GF-D8 (cell line): ENCODE measurements at regions not wholly inside any gene's neighbourhood (a gene's known extent, or its start where the extent isn't known, plus 50 kb on each side); places are given as distances from the start of the nearest gene placed in this dataset.
A peak's percentile ranks its signal among the peaks of the same experiment; 100 is the strongest.
"Not testable (repeated sequence)": the region's sequence is repeated elsewhere in the genome, so short reads cannot be mapped to it uniquely, and the experiment has no call there.

Experiments used
- DNase-seq: peaks from one replicate; lab custom pipeline; 2025; lab: John Stamatoyannopoulos, UW

DNA sequence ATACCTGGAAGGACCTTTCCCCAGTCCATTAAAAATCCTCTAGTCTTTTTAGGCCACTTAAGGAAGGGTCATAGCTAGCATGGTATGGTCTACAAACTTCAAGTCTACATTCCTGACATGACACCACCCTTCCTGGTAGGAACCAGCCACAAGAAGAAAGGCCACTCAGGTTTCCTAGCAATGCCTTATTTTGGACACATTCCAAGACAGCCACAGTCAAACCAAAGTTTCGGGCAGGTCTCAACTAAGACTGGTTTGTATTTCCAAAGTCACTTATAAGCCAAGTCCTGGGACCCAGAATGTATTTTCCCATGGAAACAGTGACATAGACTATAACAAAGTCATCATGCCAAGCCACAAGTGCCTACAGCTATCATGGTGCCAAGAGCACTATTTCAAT, 50.6 kb upstream of the SLC44A3 start:
- no peak for DNase-seq

DNA sequence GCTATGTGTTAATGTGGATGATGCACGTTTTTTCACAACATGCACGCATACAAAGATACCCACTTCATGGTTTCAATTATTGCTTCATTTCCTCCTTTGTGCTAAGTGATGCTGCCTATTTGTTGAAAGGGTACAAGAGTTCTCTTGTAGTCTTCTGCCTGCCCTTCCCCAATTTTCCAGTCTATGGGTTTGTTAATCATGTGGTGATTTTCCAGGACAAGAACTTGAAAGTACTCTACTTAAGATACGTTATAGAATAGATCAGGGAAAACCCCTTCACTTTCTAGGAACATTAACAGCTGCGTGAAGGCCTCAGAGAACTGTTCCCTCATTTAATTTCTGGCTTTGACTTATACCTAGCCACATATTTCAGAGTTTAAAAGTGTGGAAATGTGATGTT, 52.1 kb upstream of the SLC44A3 start:
- no peak for DNase-seq

DNA sequence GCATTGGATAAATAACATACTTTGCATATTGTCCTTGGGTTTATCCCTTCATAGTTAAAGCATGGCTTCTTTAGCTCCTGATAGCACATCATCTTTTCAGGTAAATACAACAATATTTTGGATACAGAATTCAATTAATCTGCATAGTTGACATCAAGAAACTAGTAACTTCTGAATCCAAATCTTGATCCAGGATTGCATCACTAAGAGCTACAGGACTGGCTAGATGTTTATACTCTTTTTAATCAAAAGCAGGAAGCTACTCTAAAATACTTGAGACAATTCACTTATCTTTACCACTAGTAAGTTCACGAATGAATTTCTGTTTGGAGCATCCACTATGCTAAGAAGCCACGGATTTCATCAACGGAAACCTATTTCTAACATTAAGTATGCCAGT, 54.2 kb upstream of the SLC44A3 start:
- DNase-seq = no peak

DNA sequence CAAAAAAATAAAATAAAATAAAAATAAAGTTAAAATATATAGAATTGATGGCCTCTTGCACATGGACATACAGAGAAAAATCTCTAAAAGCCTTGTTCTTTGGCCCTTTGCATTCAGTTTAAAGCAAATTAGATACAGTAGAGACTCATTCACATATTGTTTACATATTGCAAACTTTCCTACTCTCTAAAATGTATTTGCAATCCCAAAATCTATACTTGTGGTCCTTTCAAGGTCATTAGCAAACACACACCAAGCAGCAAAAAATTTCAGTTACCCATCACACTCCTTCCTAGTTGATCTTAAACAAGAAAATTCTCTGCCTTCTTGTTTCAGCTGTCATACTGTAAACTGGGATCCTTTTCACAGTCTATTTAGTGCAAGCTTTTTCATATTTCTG, 61.0 kb upstream of the SLC44A3 start:
- DNase-seq = no peak

DNA sequence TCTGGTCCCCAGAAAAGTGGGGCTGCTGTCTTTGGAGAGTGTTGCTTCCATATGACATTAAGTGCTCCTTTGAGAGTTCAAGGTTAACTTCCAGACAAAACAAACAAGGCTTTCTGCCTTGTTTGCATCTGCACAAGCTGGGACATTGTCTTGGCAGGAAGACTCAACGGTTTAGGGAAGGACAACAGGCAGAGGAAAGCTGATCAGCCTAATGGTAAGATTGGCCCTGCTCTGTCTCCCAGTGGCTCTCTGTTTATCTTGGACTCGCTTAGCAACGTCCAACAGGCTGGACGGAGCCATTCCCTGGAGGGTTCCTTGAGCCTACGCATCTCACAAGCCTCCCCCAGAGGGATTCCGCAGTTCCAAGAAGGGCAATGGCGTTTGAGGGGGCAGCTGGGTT, 62.2 kb upstream of the SLC44A3 start:
- DNase-seq = no peak

DNA sequence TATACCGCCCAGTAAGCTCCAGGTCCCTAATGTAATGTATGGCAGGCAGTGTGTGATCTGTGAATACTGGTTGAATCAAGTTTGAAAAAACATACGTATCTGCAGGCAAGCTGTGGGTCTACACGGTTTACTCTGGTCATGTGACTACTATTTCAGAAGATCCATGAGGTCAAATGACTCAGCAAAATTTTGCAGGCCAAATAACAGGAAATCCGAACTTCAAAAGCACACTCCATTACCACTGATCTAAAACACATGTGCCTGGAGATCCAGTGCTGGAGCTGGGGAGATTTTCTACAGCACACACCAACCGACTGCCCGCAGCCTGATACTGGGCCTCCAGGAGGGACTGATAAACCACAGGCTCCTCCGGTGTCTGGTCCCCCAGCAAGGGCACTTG, 64.5 kb upstream of the SLC44A3 start:
- DNase-seq = peak; percentile 32

DNA sequence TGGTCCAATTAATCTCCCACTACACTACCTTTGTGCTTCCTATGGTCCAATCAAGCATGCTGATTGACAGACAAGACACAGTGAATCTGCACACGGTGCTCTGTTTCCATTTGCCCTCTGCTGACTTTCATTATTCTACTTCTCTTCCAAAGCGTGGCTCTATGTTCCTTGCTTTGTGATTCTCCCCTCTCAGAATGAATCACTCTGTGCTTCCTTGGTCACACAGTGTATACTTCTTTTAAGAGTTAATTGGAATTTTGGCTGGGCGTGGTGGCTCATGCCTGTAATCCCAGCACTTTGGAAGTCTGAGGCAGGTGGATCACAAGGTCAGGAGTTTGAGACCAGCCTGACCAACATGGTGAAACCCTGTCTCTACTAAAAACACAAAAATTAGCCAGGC, 65.1 kb upstream of the SLC44A3 start:
- DNase-seq = not testable (repeated sequence)

DNA sequence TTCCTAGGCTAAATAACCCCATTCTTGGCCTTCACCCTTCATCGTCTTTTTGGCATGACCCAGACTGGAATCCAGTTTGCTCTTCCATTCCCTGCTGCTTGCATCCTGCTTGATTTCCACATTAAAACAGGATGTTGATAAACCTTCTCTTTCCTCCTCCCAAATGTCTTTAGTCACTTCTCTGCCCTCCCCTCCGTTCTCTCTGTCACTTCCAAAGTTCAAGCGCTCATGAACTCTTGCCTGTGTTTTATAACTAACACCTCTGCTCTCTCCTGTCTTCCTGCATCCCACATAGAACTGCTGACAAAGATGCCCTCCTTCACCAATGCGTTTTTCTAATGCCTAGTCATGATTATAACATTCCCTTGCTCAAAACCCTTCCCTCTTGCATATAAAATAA, 65.6 kb upstream of the SLC44A3 start:
- DNase-seq = no peak

DNA sequence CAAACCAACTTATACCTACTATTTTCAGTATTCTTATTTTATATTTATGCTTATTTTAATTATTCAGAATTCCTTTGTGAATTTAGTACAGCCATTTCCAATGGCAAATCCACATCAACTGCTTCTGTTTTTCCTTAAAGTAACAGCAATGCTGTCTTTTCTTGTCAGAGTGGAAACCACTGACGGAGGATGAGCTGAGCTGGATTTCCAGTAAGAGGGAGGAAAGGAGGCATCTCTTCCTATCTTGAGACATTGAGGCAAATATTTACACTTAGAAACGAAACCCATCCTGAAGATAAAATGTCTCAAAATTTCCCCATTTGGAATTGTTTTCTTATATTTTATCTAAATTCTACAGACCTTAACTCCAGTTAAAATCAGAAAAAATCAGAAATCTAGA, 66.1 kb upstream of the SLC44A3 start:
- DNase-seq = no peak

DNA sequence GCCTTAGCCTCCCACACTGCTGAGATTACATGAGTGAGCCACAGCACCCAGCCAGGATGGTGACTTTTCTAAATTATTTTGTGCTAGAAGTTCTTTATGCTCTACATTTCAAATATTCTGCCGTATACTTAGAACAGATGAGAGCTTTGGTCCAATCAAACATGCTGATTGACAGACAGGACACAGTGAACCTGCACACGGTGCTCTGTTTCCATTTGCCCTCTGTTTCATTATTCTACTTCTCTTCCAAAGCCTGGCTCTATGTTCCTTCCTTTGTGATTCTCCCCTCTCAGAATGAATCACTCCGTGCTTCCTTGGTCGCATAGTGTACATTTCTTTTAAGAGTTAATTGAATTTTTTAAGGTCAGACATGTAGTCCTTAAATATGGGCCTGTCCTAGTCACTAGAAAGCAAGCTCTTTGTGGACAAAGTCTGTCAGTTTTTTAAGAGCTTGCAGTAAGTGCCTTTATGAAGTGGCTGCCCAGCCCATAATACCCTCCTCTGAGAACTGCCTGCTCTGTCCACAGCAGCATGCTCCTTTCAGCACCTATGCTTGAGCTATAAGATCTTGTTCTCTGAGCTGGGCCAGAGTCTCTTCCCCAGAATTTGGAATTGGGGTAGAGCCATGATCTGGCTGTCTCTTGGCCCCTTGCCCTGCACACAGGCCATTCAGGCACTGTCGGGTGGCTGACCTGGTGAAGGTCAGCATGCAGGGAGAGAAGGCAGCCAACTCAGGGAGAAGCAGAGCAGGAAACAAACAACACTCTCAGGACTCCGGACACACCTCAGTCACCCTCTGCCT, 66.8 kb upstream of the SLC44A3 start:
- no peak for DNase-seq

DNA sequence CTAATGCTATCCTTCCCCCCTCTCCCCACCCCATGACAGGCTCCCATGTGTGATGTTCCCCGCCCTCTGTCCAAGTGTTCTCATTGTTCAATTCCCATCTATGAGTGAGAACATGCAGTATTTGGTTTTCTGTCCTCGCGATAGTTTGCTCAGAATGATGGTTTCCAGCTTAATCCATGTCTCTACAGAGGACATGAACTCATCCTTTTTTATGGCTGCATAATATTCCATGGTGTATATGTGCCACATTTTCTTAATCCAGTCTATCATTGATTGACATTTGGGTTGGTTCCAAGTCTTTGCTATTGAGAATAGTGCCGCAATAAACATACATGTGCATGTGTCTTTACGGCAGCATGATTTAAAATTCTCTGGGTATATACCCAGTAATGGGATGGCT, 68.7 kb upstream of the SLC44A3 start:
- DNase-seq = not testable (repeated sequence)

DNA sequence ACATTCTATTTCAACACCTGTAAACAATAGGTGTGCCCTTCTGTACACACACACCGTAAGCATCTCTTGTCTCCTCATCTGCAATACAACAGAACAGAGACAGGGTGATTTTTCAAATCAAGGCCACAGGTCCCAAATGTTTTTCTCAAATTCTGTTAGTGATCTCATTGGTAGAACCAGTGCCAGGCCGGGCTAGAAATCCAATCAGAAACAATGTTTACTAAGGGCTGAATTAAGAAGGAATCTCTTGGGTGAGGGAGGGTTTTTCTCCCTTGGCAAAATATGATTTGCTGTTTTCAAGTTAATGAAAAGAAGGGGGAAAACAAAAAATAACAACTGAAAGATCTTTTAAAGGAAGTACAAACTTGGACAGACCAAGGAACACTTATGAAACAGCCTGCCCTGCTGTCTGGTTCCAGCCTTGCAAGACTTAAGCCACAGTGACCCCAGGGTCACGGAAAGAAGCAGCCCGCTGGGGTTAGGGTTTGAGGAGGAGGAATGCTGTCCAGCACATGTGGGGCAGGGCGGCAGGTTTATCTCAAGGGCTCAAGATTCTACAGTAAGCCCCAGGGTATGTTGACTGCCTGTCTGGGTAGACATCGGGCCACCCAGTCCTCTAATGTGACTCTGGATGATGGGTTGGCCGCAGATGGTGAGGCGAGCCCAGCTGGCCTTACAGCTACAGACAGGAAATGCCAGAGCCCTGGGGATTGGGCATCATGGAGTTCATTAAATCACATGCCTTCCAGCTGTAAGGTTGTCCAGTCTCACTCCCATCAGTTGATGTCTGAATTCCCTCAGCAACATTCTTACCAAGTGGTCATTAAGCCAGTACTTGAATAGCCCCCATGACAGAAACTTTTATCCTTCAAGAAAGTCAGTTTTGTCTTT, 73.3 kb upstream of the SLC44A3 start:
- no peak for DNase-seq

DNA sequence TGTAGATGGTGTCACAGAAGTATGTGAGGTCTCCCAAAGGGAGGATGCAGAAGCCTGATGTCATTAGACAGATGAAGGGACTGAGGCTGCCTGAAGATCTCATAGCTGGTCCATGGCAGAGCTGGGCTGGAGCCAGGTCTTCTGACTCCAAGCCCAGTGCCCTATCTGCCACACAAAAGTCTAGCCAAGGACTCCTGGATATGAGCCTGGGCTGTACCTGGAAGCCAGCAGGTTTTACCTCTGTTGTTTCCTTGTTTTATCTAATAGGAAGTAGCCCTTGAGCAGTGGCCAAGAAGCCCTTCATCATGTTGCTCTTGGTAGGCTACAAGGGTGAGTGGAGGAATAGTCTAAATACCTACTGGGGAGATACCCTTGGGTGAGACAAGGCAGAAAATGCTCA, 74.4 kb upstream of the SLC44A3 start:
- no peak for DNase-seq

DNA sequence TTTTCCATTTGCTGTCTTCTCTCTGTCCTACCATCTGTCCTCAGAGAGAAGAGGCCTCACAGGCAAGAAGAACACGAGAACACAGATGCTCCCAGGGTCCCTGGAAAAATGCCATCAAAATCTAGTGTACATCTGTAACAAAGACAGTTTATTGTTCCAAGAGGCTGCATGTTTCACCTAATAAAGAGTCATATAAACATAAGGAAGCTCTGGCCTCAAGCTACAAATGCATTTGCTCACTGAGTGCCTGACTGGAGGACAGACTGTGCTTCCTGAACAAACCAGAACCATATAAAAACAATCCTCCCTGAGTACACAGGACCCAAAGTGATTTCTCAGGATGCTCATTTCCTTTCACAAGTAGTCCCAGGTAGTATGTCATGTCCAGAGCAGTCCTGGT, 76.3 kb upstream of the SLC44A3 start:
- DNase-seq = no peak

DNA sequence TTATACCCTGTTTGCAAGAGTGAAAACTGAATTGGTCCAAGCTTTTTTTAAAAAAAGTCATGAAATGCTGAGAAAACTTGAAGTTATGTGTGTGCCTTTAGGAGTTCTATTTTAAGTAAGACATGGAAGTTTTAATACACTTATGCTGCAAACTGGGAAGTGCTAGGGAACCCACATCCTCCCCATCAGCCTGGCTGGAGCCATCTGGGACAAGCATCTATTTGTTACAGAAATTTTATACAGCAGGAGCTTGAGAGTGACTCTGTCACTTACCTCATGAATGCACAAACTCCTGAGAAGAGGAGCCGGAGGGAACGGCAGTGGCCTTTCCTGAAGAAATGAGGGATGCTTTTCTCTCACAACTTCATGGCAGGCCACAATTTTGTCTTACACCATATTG, 78.2 kb upstream of the SLC44A3 start:
- DNase-seq = no peak

DNA sequence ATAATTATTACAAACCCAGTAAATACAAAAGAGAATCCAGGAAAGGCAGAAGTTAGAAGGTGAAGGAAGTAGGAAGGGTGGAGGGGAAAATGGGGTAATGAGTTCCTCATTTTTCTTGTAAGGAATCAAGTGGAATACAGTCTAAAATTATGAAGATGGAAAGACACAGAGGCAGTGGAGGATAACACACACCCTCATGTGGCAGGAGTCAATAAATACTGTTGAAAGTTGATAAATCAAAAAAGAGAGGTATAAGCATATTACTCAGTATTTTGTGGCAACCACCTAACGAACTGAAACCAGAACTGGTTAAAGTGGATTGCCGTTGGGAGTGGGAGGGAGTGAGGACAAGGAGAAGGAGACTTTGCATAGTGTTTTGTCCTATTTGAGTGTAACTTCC, 78.6 kb upstream of the SLC44A3 start:
- peak; percentile 43 for DNase-seq

DNA sequence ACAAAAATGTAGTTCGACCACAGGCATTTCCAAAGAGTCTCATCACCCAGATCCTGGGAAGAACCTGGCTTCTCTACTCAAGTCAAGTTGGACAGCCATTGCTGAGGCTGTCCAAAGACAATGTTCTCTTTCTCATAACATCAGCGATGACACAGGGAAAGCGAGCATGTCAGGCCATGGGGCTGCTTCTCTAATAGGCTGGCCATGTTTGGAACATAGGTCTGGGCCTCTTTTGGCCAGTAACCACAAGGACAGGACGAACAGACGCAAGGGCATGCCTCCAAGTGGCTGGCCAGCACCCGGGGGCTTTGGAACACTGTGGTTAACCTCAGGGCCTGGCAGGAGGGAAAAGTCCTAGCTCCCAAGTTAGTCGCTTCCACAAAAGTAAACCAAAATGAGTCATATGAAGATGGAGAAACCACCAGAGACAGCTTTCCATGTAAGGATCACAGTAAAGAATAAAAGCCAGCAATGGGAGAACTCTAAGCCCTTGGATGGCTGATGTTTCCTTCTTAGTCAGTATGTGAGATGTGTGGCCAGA, 80.6 kb upstream of the SLC44A3 start:
- no peak for DNase-seq

DNA sequence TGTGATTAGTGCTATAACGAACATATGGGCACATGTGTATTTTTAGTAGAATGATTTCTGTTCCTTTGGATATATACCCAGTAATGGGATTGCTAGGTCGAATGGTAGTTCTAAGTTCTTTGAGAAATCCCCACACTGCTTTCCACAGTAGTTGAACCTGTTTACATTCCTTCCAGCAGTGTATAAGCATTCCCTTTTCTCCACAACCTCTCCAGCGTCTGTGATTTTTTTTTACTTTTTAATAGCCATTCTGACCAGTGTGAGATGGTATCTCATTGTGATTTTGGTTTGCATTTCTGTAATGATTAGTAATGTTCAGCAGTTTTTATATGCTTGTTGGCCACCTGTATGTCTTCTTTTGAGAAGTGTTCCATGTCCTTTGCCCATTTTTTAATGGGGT, 81.8 kb upstream of the SLC44A3 start:
- no peak for DNase-seq

DNA sequence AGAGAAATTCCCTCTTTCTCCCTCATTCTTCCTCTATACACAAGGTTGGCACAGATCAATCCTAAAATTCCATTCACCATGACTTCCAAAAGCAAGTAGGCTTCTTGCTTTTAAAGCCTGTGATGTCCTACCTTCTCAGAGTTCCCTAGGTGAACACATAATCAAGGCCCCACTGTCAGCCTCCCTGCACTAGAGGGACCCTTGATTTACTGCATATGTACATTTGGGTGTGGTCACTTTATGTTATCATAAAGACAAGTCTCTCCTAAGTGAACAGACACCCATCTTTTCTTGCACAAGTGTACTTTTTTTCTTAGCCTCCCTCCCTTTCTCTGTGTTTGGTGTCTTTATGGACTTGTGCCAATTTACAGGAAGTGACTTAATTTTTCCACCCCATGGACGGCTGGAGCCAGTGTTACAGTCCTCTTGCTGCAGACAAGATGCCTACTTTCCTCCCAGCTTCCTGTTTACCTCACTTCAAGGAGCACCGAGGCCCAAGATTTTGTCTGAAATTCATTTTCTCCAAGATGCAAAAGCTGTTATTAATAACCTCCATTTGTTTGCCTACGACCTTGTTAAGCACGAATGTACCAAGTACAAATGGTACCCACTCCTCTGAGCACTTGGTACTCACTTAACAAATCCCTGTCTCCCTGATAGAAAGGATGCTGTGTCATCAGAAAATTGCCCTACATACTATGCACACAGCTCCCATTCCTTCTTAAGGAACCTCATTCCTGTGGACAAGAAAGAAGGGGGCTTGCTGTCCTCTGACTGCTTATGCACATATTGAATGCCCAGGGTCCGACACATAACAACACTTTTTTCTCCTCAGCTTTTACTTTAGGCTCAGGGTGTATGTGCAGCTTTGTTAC, 82.8 kb upstream of the SLC44A3 start:
- DNase-seq = peak; percentile 62

DNA sequence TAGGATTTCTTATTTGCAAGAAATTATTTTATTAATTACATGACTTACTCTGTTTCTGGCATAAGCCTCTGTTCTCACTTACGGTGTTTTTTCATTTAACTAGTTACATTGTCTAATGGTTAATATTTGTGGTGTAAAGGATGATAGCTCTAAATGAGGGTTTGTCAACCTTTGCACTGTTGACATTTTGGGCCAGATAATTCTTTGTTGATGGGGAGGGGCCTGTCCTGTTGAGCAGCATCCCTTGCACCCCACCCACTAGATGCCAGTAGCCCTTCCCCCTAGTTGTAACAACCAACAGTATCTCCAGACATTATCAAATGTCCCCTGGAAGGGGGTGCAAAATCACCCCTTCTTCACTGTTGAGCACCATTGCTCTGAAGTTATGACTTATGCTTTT, 83.6 kb upstream of the SLC44A3 start:
- DNase-seq = no peak

DNA sequence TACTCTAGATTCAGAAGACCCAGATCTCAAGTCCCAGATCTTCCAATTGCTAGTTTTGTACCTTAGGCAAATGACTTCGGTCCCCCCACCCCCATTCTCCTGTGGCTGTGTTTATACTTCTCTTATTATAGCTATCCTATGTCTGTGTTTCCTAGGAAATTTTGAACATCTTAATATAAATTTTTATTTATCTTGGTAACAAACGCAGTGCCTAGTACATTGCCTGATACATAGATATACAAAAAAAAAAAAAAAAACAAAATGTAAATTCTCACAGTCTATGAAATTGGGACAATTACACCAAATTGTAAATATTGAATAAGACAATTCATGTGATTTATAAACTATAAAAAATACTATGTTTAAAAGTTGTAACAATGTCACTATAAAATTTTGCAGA, 84.1 kb upstream of the SLC44A3 start:
- no peak for DNase-seq
